GM12891 (cell line): ENCODE measurements at regions not wholly inside any gene's neighbourhood (a gene's known extent, or its start where the extent isn't known, plus 50 kb on each side); places are given as distances from the start of the nearest gene placed in this dataset.

ENCODE experiments used
- PAX5 ChIP-seq: IDR thresholded peaks from 2 replicates; pipeline ENCODE4 v1.6.1; 2011; ENCODE audit warnings: low read length, moderate library complexity, mild to moderate bottlenecking; ENCODE audit not compliant: insufficient read depth, severe bottlenecking
- POLR2A ChIP-seq: IDR thresholded peaks from 2 replicates; pipeline ENCODE4 v1.6.1; 2011; ENCODE audit warnings: low read depth, low read length, control low read depth
- POLR2AphosphoS5 ChIP-seq: IDR thresholded peaks from 2 replicates; pipeline ENCODE4 v1.6.1; 2011; ENCODE audit warnings: low read depth, low read length, control low read depth
- TAF1 ChIP-seq: IDR thresholded peaks from 2 replicates; pipeline ENCODE4 v1.6.1; 2011; ENCODE audit warnings: low read depth, low read length, control low read depth

DNA sequence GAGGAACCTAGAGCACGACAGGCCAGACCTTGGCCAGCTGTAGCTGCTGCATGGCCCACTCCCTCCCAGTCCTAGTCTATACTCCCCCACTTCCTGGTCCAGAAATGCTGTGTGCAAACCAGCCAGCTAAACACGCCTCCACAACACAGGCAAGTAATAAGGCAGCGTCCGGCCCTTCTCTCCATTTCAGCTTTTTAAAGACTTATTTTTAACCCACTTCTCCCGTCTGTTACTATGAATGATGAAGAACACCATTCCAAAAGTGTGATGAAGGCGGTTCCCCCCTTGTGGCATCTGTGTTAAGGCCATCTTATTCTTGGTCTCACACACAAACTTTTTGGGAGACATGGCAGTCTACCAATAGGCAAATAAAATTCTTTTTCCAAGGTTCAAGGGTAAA is 164.1 kb upstream of the CHRNA7 start:
- TF ChIP-seq POLR2A, result no peak
- no peak for TF ChIP-seq TAF1
- TF ChIP-seq PAX5, result no peak
- no peak for TF ChIP-seq POLR2AphosphoS5
